WTC11 (cell line): ENCODE measurements at regions not wholly inside any gene's neighbourhood (a gene's known extent, or its start where the extent isn't known, plus 50 kb on each side); places are given as distances from the start of the nearest gene placed in this dataset.
"Not testable (repeated sequence)": the region's sequence is repeated elsewhere in the genome, so short reads cannot be mapped to it uniquely, and the experiment has no call there.

Experiments used
- ATAC-seq: fragments of 200-7000 bp; cut with Tn5 transposase; 2 replicates; pipeline ENCODE4 v1.10.0; 2021; ENCODE audit warnings: mild to moderate bottlenecking, moderate library complexity
- CTCF ChIA-PET: fragments of 300-600 bp; sonication (Branson Sonifier 250); formaldehyde crosslinking; loops from one replicate; lab custom pipeline; 2021; ENCODE audit warnings: antibody characterized with exemption; lab: Charles Lee
- POLR2A ChIA-PET: fragments of 350-600 bp; sonication (Branson Sonifier 250); formaldehyde crosslinking; loops from one replicate; lab custom pipeline; 2021; ENCODE audit warnings: antibody characterized with exemption; lab: Charles Lee
- DNase-seq: peaks from one replicate; pipeline ENCODE4 v3.0.0; 2021; ENCODE audit warnings: low spot score
- H3K27ac Mint-ChIP-seq: 2 replicates; pipeline ENCODE4 v1.8.0; 2021; ENCODE audit warnings: mixed read lengths
- H3K27me3 Mint-ChIP-seq: 2 replicates; pipeline ENCODE4 v1.8.0; 2021; ENCODE audit warnings: low read depth, mild to moderate bottlenecking, moderate library complexity, mixed read lengths
- H3K36me3 Mint-ChIP-seq: 2 replicates; pipeline ENCODE4 v1.8.0; 2021; ENCODE audit warnings: mixed read lengths
- H3K4me1 Mint-ChIP-seq: 2 replicates; pipeline ENCODE4 v1.8.0; 2022; ENCODE audit warnings: mixed read lengths
- H3K4me3 Mint-ChIP-seq: 2 replicates; pipeline ENCODE4 v1.8.0; 2021; ENCODE audit warnings: mild to moderate bottlenecking, moderate library complexity, mixed read lengths
- H3K9me3 Mint-ChIP-seq: 2 replicates; pipeline ENCODE4 v1.8.0; 2021; ENCODE audit warnings: mixed read lengths
- ATF1 ChIP-seq: sonication (generic); formaldehyde crosslinking; IDR thresholded peaks from 2 replicates; pipeline ENCODE4 v1.8.1; 2023; ENCODE audit warnings: mild to moderate bottlenecking, moderate library complexity, missing genetic modification reagents
- EMX1 ChIP-seq: fragments of 250-450 bp; sonication (Bioruptor Pico); IDR thresholded peaks from 2 replicates; pipeline ENCODE4 v1.8.0; 2021; ENCODE audit warnings: mild to moderate bottlenecking
- ESRRA ChIP-seq: sonication (generic); formaldehyde crosslinking; IDR thresholded peaks from 2 replicates; pipeline ENCODE4 v1.8.1; 2022; ENCODE audit warnings: mild to moderate bottlenecking, missing genetic modification reagents, borderline replicate concordance
- FOXP1 ChIP-seq: sonication (generic); formaldehyde crosslinking; IDR thresholded peaks from 2 replicates; pipeline ENCODE4 v1.8.0; 2022; ENCODE audit warnings: missing genetic modification reagents, mild to moderate bottlenecking, moderate library complexity, borderline replicate concordance
- GABPB1 ChIP-seq: sonication (generic); formaldehyde crosslinking; IDR thresholded peaks from 2 replicates; pipeline ENCODE4 v1.8.1; 2023; ENCODE audit warnings: mild to moderate bottlenecking, missing genetic modification reagents
- GTF2I ChIP-seq: fragments of 250-450 bp; sonication (Bioruptor Pico); conservative IDR thresholded peaks from 2 replicates; pipeline ENCODE4 v1.4.0; 2021; ENCODE audit warnings: mild to moderate bottlenecking
- IRF2 ChIP-seq: sonication (generic); formaldehyde crosslinking; IDR thresholded peaks from 2 replicates; pipeline ENCODE4 v1.8.0; 2022; ENCODE audit warnings: low read depth, missing genetic modification reagents, borderline replicate concordance
- ZNF671 ChIP-seq: fragments of 250-450 bp; sonication (Bioruptor Pico); IDR thresholded peaks from 2 replicates; pipeline ENCODE4 v1.8.0; 2021; ENCODE audit warnings: mild to moderate bottlenecking
- TF ChIP-seq, protein P1 (sequence below): sonication (generic); formaldehyde crosslinking; IDR thresholded peaks from 2 replicates; pipeline ENCODE4 v1.8.1; 2022; ENCODE audit warnings: low read depth, mild to moderate bottlenecking, moderate library complexity, missing genetic modification reagents, borderline replicate concordance
- TF ChIP-seq, protein P2 (sequence below): sonication (generic); formaldehyde crosslinking; IDR thresholded peaks from 2 replicates; pipeline ENCODE4 v1.8.0; 2022; ENCODE audit warnings: missing genetic modification reagents
- TF ChIP-seq, protein P3 (sequence below): sonication (generic); formaldehyde crosslinking; IDR thresholded peaks from 2 replicates; pipeline ENCODE4 v1.8.1; 2022; ENCODE audit warnings: mild to moderate bottlenecking, missing genetic modification reagents, moderate library complexity, borderline replicate concordance
- TF ChIP-seq, protein P4 (sequence below): sonication (generic); formaldehyde crosslinking; IDR thresholded peaks from 2 replicates; pipeline ENCODE4 v1.8.0; 2022; ENCODE audit warnings: mild to moderate bottlenecking, missing genetic modification reagents
- TF ChIP-seq, protein P5 (sequence below): fragments of 250-450 bp; sonication (Bioruptor Pico); IDR thresholded peaks from 2 replicates; pipeline ENCODE4 v1.9.0; 2021; ENCODE audit warnings: mild to moderate bottlenecking, borderline replicate concordance
- TF ChIP-seq, protein P6 (sequence below): sonication (generic); formaldehyde crosslinking; conservative IDR thresholded peaks from 2 replicates; pipeline ENCODE4 v1.8.1; 2023; ENCODE audit warnings: mild to moderate bottlenecking, low read depth, missing genetic modification reagents, moderate library complexity
- TF ChIP-seq, protein P7 (sequence below): sonication (generic); formaldehyde crosslinking; IDR thresholded peaks from 2 replicates; pipeline ENCODE4 v1.8.1; 2022; ENCODE audit warnings: mild to moderate bottlenecking, moderate library complexity, missing genetic modification reagents

DNA sequence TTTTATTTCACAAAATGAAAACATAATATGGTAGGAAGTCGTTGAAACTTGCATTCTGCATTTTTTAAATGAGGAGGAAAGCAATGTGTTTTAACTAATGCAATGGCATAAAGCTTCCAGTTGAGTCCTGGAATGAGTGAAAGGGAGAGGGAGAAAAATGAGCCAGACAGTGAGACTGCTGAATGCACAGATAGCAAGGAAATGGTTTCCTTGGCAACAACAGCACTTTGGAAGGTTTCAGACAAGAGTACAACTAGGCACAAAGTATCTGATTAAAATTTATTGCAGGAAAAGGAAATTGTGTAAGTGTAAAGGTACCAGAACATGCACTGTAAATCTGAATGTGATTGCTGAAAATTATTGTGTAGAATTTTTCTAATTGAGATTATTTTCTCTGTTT lies 320.1 kb upstream of the KYNU start (continued):
- TF ChIP-seq ZNF671 (CRISPR knock-in tag) (no peak), FOXP1 (CRISPR knock-in tag) (no peak), ATF1 (no peak)
- TF ChIP-seq, protein P1, sequence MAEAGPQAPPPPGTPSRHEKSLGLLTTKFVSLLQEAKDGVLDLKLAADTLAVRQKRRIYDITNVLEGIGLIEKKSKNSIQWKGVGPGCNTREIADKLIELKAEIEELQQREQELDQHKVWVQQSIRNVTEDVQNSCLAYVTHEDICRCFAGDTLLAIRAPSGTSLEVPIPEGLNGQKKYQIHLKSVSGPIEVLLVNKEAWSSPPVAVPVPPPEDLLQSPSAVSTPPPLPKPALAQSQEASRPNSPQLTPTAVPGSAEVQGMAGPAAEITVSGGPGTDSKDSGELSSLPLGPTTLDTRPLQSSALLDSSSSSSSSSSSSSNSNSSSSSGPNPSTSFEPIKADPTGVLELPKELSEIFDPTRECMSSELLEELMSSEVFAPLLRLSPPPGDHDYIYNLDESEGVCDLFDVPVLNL (CRISPR knock-in tag) = no peak
- TF ChIP-seq, protein P2, sequence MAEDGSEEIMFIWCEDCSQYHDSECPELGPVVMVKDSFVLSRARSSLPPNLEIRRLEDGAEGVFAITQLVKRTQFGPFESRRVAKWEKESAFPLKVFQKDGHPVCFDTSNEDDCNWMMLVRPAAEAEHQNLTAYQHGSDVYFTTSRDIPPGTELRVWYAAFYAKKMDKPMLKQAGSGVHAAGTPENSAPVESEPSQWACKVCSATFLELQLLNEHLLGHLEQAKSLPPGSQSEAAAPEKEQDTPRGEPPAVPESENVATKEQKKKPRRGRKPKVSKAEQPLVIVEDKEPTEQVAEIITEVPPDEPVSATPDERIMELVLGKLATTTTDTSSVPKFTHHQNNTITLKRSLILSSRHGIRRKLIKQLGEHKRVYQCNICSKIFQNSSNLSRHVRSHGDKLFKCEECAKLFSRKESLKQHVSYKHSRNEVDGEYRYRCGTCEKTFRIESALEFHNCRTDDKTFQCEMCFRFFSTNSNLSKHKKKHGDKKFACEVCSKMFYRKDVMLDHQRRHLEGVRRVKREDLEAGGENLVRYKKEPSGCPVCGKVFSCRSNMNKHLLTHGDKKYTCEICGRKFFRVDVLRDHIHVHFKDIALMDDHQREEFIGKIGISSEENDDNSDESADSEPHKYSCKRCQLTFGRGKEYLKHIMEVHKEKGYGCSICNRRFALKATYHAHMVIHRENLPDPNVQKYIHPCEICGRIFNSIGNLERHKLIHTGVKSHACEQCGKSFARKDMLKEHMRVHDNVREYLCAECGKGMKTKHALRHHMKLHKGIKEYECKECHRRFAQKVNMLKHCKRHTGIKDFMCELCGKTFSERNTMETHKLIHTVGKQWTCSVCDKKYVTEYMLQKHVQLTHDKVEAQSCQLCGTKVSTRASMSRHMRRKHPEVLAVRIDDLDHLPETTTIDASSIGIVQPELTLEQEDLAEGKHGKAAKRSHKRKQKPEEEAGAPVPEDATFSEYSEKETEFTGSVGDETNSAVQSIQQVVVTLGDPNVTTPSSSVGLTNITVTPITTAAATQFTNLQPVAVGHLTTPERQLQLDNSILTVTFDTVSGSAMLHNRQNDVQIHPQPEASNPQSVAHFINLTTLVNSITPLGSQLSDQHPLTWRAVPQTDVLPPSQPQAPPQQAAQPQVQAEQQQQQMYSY (CRISPR knock-in tag) = no peak
- TF ChIP-seq, protein P3, sequence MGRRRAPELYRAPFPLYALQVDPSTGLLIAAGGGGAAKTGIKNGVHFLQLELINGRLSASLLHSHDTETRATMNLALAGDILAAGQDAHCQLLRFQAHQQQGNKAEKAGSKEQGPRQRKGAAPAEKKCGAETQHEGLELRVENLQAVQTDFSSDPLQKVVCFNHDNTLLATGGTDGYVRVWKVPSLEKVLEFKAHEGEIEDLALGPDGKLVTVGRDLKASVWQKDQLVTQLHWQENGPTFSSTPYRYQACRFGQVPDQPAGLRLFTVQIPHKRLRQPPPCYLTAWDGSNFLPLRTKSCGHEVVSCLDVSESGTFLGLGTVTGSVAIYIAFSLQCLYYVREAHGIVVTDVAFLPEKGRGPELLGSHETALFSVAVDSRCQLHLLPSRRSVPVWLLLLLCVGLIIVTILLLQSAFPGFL (CRISPR knock-in tag) = no peak

DNA sequence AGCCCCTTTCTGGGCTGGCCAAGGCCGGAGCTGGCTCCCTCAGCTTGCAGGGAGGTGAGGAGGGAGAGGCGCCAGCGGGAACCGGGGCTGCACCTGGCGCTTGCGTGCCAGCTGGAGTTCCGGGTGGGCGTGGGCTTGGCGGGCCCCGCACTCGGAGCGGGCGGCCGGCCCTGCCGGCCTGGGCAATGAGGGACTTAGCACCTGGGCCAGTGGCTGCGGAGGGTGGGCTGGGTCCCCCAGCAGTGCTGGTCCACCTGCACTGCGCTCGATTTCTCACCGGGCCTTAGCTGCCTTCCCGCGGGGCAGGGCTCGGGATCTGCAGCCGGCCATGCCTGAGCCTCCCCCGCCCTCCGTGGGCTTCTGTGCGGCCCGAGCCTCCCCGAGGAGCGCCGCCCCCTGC lies 331.5 kb upstream of the KYNU start:
- ATAC-seq, POLR2A ChIA-PET, H3K27me3 Mint-ChIP-seq, H3K27ac Mint-ChIP-seq, DNase-seq, CTCF ChIA-PET, H3K36me3 Mint-ChIP-seq, H3K4me3 Mint-ChIP-seq: not testable (repeated sequence)
- Mint-ChIP-seq H3K4me1 (peaks cover 19% of the 10 kb centered on the region), H3K9me3 (peaks cover 20% of the 10 kb centered on the region)

DNA sequence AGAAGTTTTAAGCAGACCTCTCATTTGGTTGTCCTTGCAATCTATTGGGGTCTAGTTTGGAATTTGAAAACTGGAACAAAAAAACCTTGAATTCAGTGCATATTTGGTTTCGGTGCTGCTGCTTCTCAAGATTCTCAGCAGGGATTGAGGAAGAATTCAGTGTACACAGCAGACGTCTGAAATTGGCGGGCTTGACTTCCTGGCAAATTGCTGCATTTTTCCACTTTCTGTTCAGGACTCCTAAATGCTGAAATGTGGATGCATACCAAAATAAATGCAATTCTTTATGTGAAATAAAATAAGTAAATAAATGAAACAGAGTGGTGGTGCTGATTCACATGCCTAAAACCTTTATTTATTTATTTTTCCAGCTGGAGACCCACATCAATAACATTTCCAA lies 332.4 kb upstream of the KYNU start:
- H3K9me3 Mint-ChIP-seq = peaks cover 15% of the 10 kb centered on the region
- H3K4me3 Mint-ChIP-seq = no peak overlapping the region
- ATAC-seq (no peak), DNase-seq (no peak)
- POLR2A ChIA-PET = no interaction called here
- H3K27me3 Mint-ChIP-seq = no peaks in the 10 kb centered on the region
- H3K36me3 Mint-ChIP-seq = peaks cover 5% of the 10 kb centered on the region; the same call in 1 of the 2 replicates
- TF ChIP-seq, protein P4, sequence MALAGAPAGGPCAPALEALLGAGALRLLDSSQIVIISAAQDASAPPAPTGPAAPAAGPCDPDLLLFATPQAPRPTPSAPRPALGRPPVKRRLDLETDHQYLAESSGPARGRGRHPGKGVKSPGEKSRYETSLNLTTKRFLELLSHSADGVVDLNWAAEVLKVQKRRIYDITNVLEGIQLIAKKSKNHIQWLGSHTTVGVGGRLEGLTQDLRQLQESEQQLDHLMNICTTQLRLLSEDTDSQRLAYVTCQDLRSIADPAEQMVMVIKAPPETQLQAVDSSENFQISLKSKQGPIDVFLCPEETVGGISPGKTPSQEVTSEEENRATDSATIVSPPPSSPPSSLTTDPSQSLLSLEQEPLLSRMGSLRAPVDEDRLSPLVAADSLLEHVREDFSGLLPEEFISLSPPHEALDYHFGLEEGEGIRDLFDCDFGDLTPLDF (CRISPR knock-in tag) = no peak
- TF ChIP-seq, all 79 proteins: peak for 0
- CTCF ChIA-PET = no interaction called here
- peaks cover 23% of the 10 kb centered on the region for H3K4me1 Mint-ChIP-seq
- no peak overlapping the region for H3K27ac Mint-ChIP-seq

DNA sequence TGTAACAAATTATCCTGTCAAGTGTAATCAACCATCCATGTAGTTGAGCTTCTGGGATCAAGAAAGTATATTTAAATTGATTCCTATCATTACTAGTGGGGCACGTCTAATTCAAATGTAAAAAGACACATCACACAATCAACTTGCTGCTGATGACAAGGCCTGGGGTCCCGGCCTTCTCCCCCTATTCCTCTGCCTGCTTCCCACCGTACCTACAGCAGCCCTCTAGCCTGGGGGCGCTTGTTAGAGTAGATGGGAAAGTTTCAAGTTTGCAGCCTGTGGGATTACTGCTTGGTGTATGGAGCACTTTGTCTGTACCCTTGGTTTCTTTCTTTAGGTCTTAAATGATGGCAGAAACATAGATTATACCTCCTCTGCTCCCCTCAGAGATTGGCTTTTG lies 333.3 kb upstream of the KYNU start:
- ChIA-PET POLR2A (no interaction called here), CTCF (no interaction called here)
- peaks cover 13% of the 10 kb centered on the region for H3K9me3 Mint-ChIP-seq
- no peak overlapping the region for H3K4me3 Mint-ChIP-seq
- peaks cover 23% of the 10 kb centered on the region for H3K4me1 Mint-ChIP-seq
- H3K27me3 Mint-ChIP-seq = no peaks in the 10 kb centered on the region
- peaks cover 5% of the 10 kb centered on the region; the same call in 1 of the 2 replicates for H3K36me3 Mint-ChIP-seq
- DNase-seq = no peak
- peak; percentile 65 for ATAC-seq
- no peak overlapping the region for H3K27ac Mint-ChIP-seq
- TF ChIP-seq, protein P5, sequence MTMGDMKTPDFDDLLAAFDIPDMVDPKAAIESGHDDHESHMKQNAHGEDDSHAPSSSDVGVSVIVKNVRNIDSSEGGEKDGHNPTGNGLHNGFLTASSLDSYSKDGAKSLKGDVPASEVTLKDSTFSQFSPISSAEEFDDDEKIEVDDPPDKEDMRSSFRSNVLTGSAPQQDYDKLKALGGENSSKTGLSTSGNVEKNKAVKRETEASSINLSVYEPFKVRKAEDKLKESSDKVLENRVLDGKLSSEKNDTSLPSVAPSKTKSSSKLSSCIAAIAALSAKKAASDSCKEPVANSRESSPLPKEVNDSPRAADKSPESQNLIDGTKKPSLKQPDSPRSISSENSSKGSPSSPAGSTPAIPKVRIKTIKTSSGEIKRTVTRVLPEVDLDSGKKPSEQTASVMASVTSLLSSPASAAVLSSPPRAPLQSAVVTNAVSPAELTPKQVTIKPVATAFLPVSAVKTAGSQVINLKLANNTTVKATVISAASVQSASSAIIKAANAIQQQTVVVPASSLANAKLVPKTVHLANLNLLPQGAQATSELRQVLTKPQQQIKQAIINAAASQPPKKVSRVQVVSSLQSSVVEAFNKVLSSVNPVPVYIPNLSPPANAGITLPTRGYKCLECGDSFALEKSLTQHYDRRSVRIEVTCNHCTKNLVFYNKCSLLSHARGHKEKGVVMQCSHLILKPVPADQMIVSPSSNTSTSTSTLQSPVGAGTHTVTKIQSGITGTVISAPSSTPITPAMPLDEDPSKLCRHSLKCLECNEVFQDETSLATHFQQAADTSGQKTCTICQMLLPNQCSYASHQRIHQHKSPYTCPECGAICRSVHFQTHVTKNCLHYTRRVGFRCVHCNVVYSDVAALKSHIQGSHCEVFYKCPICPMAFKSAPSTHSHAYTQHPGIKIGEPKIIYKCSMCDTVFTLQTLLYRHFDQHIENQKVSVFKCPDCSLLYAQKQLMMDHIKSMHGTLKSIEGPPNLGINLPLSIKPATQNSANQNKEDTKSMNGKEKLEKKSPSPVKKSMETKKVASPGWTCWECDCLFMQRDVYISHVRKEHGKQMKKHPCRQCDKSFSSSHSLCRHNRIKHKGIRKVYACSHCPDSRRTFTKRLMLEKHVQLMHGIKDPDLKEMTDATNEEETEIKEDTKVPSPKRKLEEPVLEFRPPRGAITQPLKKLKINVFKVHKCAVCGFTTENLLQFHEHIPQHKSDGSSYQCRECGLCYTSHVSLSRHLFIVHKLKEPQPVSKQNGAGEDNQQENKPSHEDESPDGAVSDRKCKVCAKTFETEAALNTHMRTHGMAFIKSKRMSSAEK = no peak
- TF ChIP-seq, protein P6, sequence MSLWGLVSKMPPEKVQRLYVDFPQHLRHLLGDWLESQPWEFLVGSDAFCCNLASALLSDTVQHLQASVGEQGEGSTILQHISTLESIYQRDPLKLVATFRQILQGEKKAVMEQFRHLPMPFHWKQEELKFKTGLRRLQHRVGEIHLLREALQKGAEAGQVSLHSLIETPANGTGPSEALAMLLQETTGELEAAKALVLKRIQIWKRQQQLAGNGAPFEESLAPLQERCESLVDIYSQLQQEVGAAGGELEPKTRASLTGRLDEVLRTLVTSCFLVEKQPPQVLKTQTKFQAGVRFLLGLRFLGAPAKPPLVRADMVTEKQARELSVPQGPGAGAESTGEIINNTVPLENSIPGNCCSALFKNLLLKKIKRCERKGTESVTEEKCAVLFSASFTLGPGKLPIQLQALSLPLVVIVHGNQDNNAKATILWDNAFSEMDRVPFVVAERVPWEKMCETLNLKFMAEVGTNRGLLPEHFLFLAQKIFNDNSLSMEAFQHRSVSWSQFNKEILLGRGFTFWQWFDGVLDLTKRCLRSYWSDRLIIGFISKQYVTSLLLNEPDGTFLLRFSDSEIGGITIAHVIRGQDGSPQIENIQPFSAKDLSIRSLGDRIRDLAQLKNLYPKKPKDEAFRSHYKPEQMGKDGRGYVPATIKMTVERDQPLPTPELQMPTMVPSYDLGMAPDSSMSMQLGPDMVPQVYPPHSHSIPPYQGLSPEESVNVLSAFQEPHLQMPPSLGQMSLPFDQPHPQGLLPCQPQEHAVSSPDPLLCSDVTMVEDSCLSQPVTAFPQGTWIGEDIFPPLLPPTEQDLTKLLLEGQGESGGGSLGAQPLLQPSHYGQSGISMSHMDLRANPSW (CRISPR knock-in tag) = no peak
- TF ChIP-seq GTF2I (CRISPR knock-in tag) (no peak), IRF2 (no peak), GABPB1 (CRISPR knock-in tag) (no peak), ESRRA (no peak), EMX1 (CRISPR knock-in tag) (no peak)
- TF ChIP-seq, protein P7, sequence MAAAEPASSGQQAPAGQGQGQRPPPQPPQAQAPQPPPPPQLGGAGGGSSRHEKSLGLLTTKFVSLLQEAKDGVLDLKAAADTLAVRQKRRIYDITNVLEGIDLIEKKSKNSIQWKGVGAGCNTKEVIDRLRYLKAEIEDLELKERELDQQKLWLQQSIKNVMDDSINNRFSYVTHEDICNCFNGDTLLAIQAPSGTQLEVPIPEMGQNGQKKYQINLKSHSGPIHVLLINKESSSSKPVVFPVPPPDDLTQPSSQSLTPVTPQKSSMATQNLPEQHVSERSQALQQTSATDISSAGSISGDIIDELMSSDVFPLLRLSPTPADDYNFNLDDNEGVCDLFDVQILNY = no peak
